ENCODE measurements at regions not wholly inside any gene's neighbourhood (a gene's known extent, or its start where the extent isn't known, plus 50 kb on each side); places are given as distances from the start of the nearest gene placed in this dataset.

GRCh38 chr1:232184561-232185530, 445.1 kb downstream of the SIPA1L2 start:
- Histone ChIP-seq H2BK15ac (ENCODE audit: low read depth, low read length) (no peak overlapping the region; the same call in 2 of the 3 replicates), H3K4me3 (ENCODE audit: insufficient read depth, low read depth, low read length) (no peak overlapping the region), H2BK120ac (ENCODE audit: low read depth, low read length) (no peak overlapping the region), H3K14ac (replicated peaks; ENCODE audit: low read depth, low read length) (no peak overlapping the region), H3K9me1 (ENCODE audit: insufficient read depth, low read length) (peaks cover 4% of the 10 kb centered on the region; the same call in 1 of the 2 replicates), H3K23ac (ENCODE audit: low read depth, low read length) (no peak overlapping the region), H3K36me3 (ENCODE audit: control insufficient read depth, insufficient read depth, low read length) (no peaks in the 10 kb centered on the region), H3K4ac (ENCODE audit: low read depth, low read length) (no peak overlapping the region), H3K79me1 (ENCODE audit: low read depth in 1 of 2, low read length in 2 of 2) (no peaks in the 10 kb centered on the region), H2BK20ac (ENCODE audit: low read depth, low read length) (no peak overlapping the region), H3K4me1 (ENCODE audit: control insufficient read depth, insufficient read depth, low read length) (no peaks in the 10 kb centered on the region; the same call in 1 of the 2 replicates), H3K4me2 (ENCODE audit: low read depth, low read length) (no peak overlapping the region), H2BK5ac (ENCODE audit: low read depth, low read length, poor library complexity, severe bottlenecking) (no peak overlapping the region), H4K8ac (ENCODE audit: low read depth in 2 of 2, low read length in 2 of 2) (no peak overlapping the region), H2AK5ac (ENCODE audit: low read depth, low read length) (no peak overlapping the region), H3K56ac (ENCODE audit: extremely low read depth, insufficient read depth, low read length) (no peak overlapping the region), H4K20me1 (ENCODE audit: insufficient read depth, low read length) (no peaks in the 10 kb centered on the region), H4K91ac (ENCODE audit: insufficient read depth, low read depth, low read length) (no peak overlapping the region), H2AK9ac (replicated peaks; ENCODE audit: low read depth, low read length, poor library complexity) (no peak overlapping the region), H3K9ac (ENCODE audit: low read depth, low read length) (no peak overlapping the region), H2AFZ (replicated peaks; ENCODE audit: low read length, poor library complexity) (no peak overlapping the region), H3K27ac (ENCODE audit: insufficient read depth, low read length) (no peak overlapping the region), H4K5ac (ENCODE audit: low read depth, low read length) (no peak overlapping the region), H3K27me3 (ENCODE audit: control insufficient read depth, insufficient read depth, low read length) (peaks cover 10% of the 10 kb centered on the region), H3K9me3 (ENCODE audit: control insufficient read depth, insufficient read depth, low read length) (no peaks in the 10 kb centered on the region), H3K18ac (ENCODE audit: low read depth, low read length) (no peak overlapping the region)
- no peak for DNase-seq
- intact Hi-C loops (cut with micrococcal nuclease): no loop called here
- WGBS, 2 experiments (ENCODE audit: extremely low coverage in 2 of 2, insufficient read length in 1 of 2): 60% methylated on average over 1 of the region's 18 CpGs; no CpG with 5 or more reads in 1 of the 2 experiments
- no peak for ATAC-seq (ENCODE audit: low read depth)
- POLR2A ChIA-PET (ENCODE audit: unreplicated experiment): interaction anchor here (0.6 kb wide), 1 partner anchor 932 kb away, joined by 4 read pairs; no protein-coding TSS in a partner anchor
- no TSS peak for BruUV-seq (replicated peaks)
- in situ Hi-C loops (cut with MboI; ENCODE audit: low sequenced_read_pairs): no loop called here
- no peak for TF ChIP-seq CHD1 (IDR thresholded peaks at IDR 0.05; ENCODE audit: low read depth, low read length)
- no peak for TF ChIP-seq NFE2L2 (IDR thresholded peaks at IDR 0.05; ENCODE audit: low read depth, low read length)
- TF ChIP-seq SMC3 (IDR thresholded peaks at IDR 0.05; ENCODE audit: low read depth, low read length): no peak
- no peak for TF ChIP-seq USF2 (IDR thresholded peaks at IDR 0.05; ENCODE audit: low read depth, low read length)
- TF ChIP-seq RAD21 (IDR thresholded peaks at IDR 0.05; ENCODE audit: low read length): no peak
- TF ChIP-seq POLR2A (IDR thresholded peaks at IDR 0.05; ENCODE audit: low read depth, low read length): no peak
- TF ChIP-seq RCOR1 (IDR thresholded peaks at IDR 0.05; ENCODE audit: insufficient replicate concordance, low read length): no peak
- TF ChIP-seq CEBPB (IDR thresholded peaks at IDR 0.05; ENCODE audit: low read depth, low read length): no peak
- CTCF ChIA-PET: no interaction called here
- dilution Hi-C loops (cut with HindIII; ENCODE audit: low sequenced_read_pairs, unreplicated experiment): no loop called here

All from IMR-90 (cell line).